Retina (tissue), 1 donor: ENCODE measurements at regions not wholly inside any gene's neighbourhood (a gene's known extent, or its start where the extent isn't known, plus 50 kb on each side); places are given as distances from the start of the nearest gene placed in this dataset.
"Not testable (repeated sequence)": the region's sequence is repeated elsewhere in the genome, so short reads cannot be mapped to it uniquely, and the experiment has no call there.

Experiments used
- DNase-seq: peaks from one replicate; pipeline ENCODE4 v3.0.0-alpha.2; 2016

GRCh38 chr7:56697058-56697457, 435.2 kb downstream of the ZNF479 start:
- not testable (repeated sequence) for DNase-seq

GRCh38 chr7:56686276-56686859, 445.9 kb downstream of the ZNF479 start:
- no peak for DNase-seq

- DNase-seq, result no peak
Measured at GRCh38 chr7:56639173-56639746, 493.0 kb downstream of the ZNF479 start.

- DNase-seq, result no peak
Measured at GRCh38 chr7:56609852-56610355, 493.7 kb upstream of the NUPR2 start.

GRCh38 chr7:56605146-56605545, 488.9 kb upstream of the NUPR2 start:
- DNase-seq, result no peak

GRCh38 chr7:56578612-56579011, 462.4 kb upstream of the NUPR2 start:
- no peak for DNase-seq

GRCh38 chr7:56570968-56571367, 454.8 kb upstream of the NUPR2 start:
- no peak for DNase-seq

GRCh38 chr7:56538541-56539429, 422.6 kb upstream of the NUPR2 start:
- DNase-seq, result no peak

GRCh38 chr7:56537952-56538351, 421.7 kb upstream of the NUPR2 start:
- DNase-seq, result no peak

GRCh38 chr7:56537477-56537876, 421.3 kb upstream of the NUPR2 start:
- no peak for DNase-seq

- DNase-seq, result no peak
Measured at GRCh38 chr7:56495165-56495564, 378.9 kb upstream of the NUPR2 start.

- DNase-seq, result no peak
Measured at GRCh38 chr7:56493704-56494450, 377.7 kb upstream of the NUPR2 start.

- DNase-seq, result no peak
Measured at GRCh38 chr7:56493196-56493595, 377.0 kb upstream of the NUPR2 start.

- DNase-seq, result no peak
Measured at GRCh38 chr7:56491636-56492425, 375.6 kb upstream of the NUPR2 start.

- DNase-seq, result no peak
Measured at GRCh38 chr7:56483861-56484550, 367.8 kb upstream of the NUPR2 start.

GRCh38 chr7:56483153-56483552, 366.9 kb upstream of the NUPR2 start:
- no peak for DNase-seq

- no peak for DNase-seq
Measured at GRCh38 chr7:56479748-56480147, 363.5 kb upstream of the NUPR2 start.

- DNase-seq, result no peak
Measured at GRCh38 chr7:56479136-56479535, 362.9 kb upstream of the NUPR2 start.

GRCh38 chr7:56474271-56474670, 358.1 kb upstream of the NUPR2 start:
- no peak for DNase-seq

GRCh38 chr7:56471811-56472210, 355.6 kb upstream of the NUPR2 start:
- DNase-seq, result no peak
